IMR-90 (cell line): ENCODE measurements at regions not wholly inside any gene's neighbourhood (a gene's known extent, or its start where the extent isn't known, plus 50 kb on each side); places are given as distances from the start of the nearest gene placed in this dataset.

Experiments used
- ATAC-seq: fragments of 200-7000 bp; cut with Tn5 transposase; 2 replicates; pipeline ENCODE4 v1.9.1; 2020; ENCODE audit warnings: low read depth, mild to moderate bottlenecking, moderate library complexity
- BruUV-seq: library from RNA; stranded (reverse); fragments of 400-500 nt; replicated peaks from 2 replicates; lab custom pipeline; 2021; lab: Mats Ljungman, UMichigan
- CTCF ChIA-PET: fragments of 300-600 bp; formaldehyde crosslinking; extraction: SDS; loops from one replicate; lab custom pipeline; 2021; ENCODE audit warnings: antibody characterized with exemption; lab: Yijun Ruan, JAX
- POLR2A ChIA-PET: fragments of 300-600 bp; sonication (Branson Sonifier 250); formaldehyde crosslinking; loops from one replicate; lab custom pipeline; 2022; ENCODE audit warnings: antibody characterized with exemption; ENCODE audit not compliant: unreplicated experiment; lab: Charles Lee
- DNase-seq: peaks from one replicate; pipeline ENCODE4 v3.0.0; 2013
- H2AFZ ChIP-seq: replicated peaks from 2 replicates; pipeline ENCODE3; 2013; ENCODE audit warnings: low read length, mild to moderate bottlenecking; ENCODE audit not compliant: poor library complexity
- H2AK5ac ChIP-seq: 2 replicates; pipeline ENCODE4 v1.6.1; 2013; ENCODE audit warnings: low read depth, low read length, inconsistent platforms
- H2AK9ac ChIP-seq: replicated peaks from 2 replicates; pipeline ENCODE3; 2013; ENCODE audit warnings: mild to moderate bottlenecking, low read depth, low read length, moderate library complexity; ENCODE audit not compliant: poor library complexity
- H2BK120ac ChIP-seq: 2 replicates; pipeline ENCODE4 v1.6.1; 2013; ENCODE audit warnings: low read depth, low read length, inconsistent platforms
- H2BK15ac ChIP-seq: 3 replicates; pipeline ENCODE4 v1.6.1; 2013; ENCODE audit warnings: low read depth, low read length, inconsistent platforms
- H2BK20ac ChIP-seq: 2 replicates; pipeline ENCODE4 v1.6.1; 2013; ENCODE audit warnings: low read depth, mild to moderate bottlenecking, inconsistent platforms, low read length, moderate library complexity
- H2BK5ac ChIP-seq: 2 replicates; pipeline ENCODE4 v1.6.1; 2013; ENCODE audit warnings: mild to moderate bottlenecking, low read depth, low read length, inconsistent platforms; ENCODE audit not compliant: poor library complexity, severe bottlenecking
- H3K14ac ChIP-seq: replicated peaks from 2 replicates; pipeline ENCODE4 v1.6.1; 2013; ENCODE audit warnings: low read depth, low read length, inconsistent platforms
- H3K18ac ChIP-seq: 2 replicates; pipeline ENCODE4 v1.6.1; 2013; ENCODE audit warnings: low read depth, low read length, control low read depth
- H3K23ac ChIP-seq: 2 replicates; pipeline ENCODE4 v1.6.1; 2013; ENCODE audit warnings: low read depth, low read length, inconsistent platforms
- H3K27ac ChIP-seq: 2 replicates; pipeline ENCODE4 v1.5.1; 2013; ENCODE audit warnings: mild to moderate bottlenecking, control low read depth, low read length; ENCODE audit not compliant: insufficient read depth
- H3K27me3 ChIP-seq: 2 replicates; pipeline ENCODE4 v1.6.1; 2013; ENCODE audit warnings: low read length; ENCODE audit not compliant: control insufficient read depth, insufficient read depth
- H3K36me3 ChIP-seq: 2 replicates; pipeline ENCODE4 v1.6.1; 2013; ENCODE audit warnings: low read length, mixed read lengths; ENCODE audit not compliant: control insufficient read depth, insufficient read depth
- H3K4ac ChIP-seq: 2 replicates; pipeline ENCODE4 v1.6.1; 2013; ENCODE audit warnings: low read depth, low read length, inconsistent platforms
- H3K4me1 ChIP-seq: 2 replicates; pipeline ENCODE4 v1.6.1; 2013; ENCODE audit warnings: low read length, mixed read lengths; ENCODE audit not compliant: control insufficient read depth, insufficient read depth
- H3K4me2 ChIP-seq: 2 replicates; pipeline ENCODE4 v1.6.1; 2013; ENCODE audit warnings: low read depth, mild to moderate bottlenecking, control low read depth, low read length, moderate library complexity
- H3K4me3 ChIP-seq: 2 replicates; pipeline ENCODE4 v1.5.1; 2013; ENCODE audit warnings: low read depth, mild to moderate bottlenecking, control low read depth, low read length, moderate library complexity; ENCODE audit not compliant: insufficient read depth
- H3K56ac ChIP-seq: 2 replicates; pipeline ENCODE4 v1.6.1; 2013; ENCODE audit warnings: low read length, inconsistent platforms; ENCODE audit not compliant: insufficient read depth; ENCODE audit errors: extremely low read depth
- H3K79me1 ChIP-seq, 2 experiments: 2 replicates each; pipeline ENCODE4 v1.6.1; 2013; ENCODE audit warnings: low read length in 2 of 2, inconsistent platforms in 1 of 2, low read depth in 1 of 2
- H3K9ac ChIP-seq: 2 replicates; pipeline ENCODE4 v1.6.1; 2013; ENCODE audit warnings: low read depth, low read length, control low read depth
- H3K9me1 ChIP-seq: 2 replicates; pipeline ENCODE4 v1.6.1; 2013; ENCODE audit warnings: low read length, inconsistent platforms; ENCODE audit not compliant: insufficient read depth
- H3K9me3 ChIP-seq: 2 replicates; pipeline ENCODE4 v1.6.1; 2013; ENCODE audit warnings: low read length; ENCODE audit not compliant: control insufficient read depth, insufficient read depth
- H4K20me1 ChIP-seq: 2 replicates; pipeline ENCODE4 v1.6.1; 2013; ENCODE audit warnings: low read length, inconsistent platforms; ENCODE audit not compliant: insufficient read depth
- H4K5ac ChIP-seq: 2 replicates; pipeline ENCODE4 v1.6.1; 2013; ENCODE audit warnings: mild to moderate bottlenecking, low read depth, low read length, control low read depth
- H4K8ac ChIP-seq, 2 experiments: 2 replicates each; pipeline ENCODE4 v1.6.1; 2013; ENCODE audit warnings: low read depth in 2 of 2, low read length in 2 of 2, control low read depth in 1 of 2, inconsistent platforms in 1 of 2
- H4K91ac ChIP-seq: 2 replicates; pipeline ENCODE4 v1.6.1; 2013; ENCODE audit warnings: low read depth, low read length, inconsistent platforms; ENCODE audit not compliant: insufficient read depth
- CEBPB ChIP-seq: IDR thresholded peaks from 2 replicates; pipeline ENCODE4 v1.6.1; 2012; ENCODE audit warnings: low read depth, low read length, improper control_type of control experiment
- ELK1 ChIP-seq: fragments of 150-350 bp; IDR thresholded peaks from 2 replicates; pipeline ENCODE4 v1.6.1; 2016; ENCODE audit warnings: low read depth, mild to moderate bottlenecking, low read length, moderate library complexity, borderline replicate concordance
- MAZ ChIP-seq: IDR thresholded peaks from 2 replicates; pipeline ENCODE4 v1.6.1; 2012; ENCODE audit warnings: low read depth, mild to moderate bottlenecking, low read length, improper control_type of control experiment, moderate library complexity, borderline replicate concordance
- MXI1 ChIP-seq: IDR thresholded peaks from 2 replicates; pipeline ENCODE4 v1.6.1; 2012; ENCODE audit warnings: low read depth, mild to moderate bottlenecking, low read length, moderate library complexity, borderline replicate concordance
- SMC3 ChIP-seq: fragments of 150-350 bp; IDR thresholded peaks from 2 replicates; pipeline ENCODE4 v1.6.1; 2016; ENCODE audit warnings: low read depth, mild to moderate bottlenecking, antibody characterized with exemption, low read length, moderate library complexity
- WGBS, 2 experiments: methylation state at CpG; one replicate each; pipeline versions ENCODE4 v1.1.5 to v1.1.7; 2013; ENCODE audit warnings: missing lambda C conversion rate in 2 of 2; ENCODE audit not compliant: insufficient read length in 1 of 2; ENCODE audit errors: extremely low coverage in 2 of 2; 5-methylcytosine and 5-hydroxymethylcytosine counted together
- dilution Hi-C: fragments of 300-500 bp; cut with HindIII; formaldehyde crosslinking; loops from one replicate; pipeline ENCODE4 v1.14.3; 2018; ENCODE audit warnings: low sequenced_read_pairs; ENCODE audit not compliant: unreplicated experiment
- in situ Hi-C: fragments of 300-500 bp; cut with MboI; formaldehyde crosslinking; loops from 3 replicates; pipeline ENCODE4 v1.14.3; 2019; ENCODE audit warnings: low sequenced_read_pairs, inconsistent platforms, mixed read lengths
- intact Hi-C: fragments of 100-400 bp; cut with micrococcal nuclease; formaldehyde crosslinking; loops from 2 replicates; pipeline ENCODE4 v1.10.0; 2022

GRCh38 chr4:20194123-20195013, 57.3 kb upstream of the SLIT2 start (continued):
- TF ChIP-seq CEBPB: peak; percentile 97
- no peak for TF ChIP-seq SMC3

GRCh38 chr4:20193141-20193936, 58.4 kb upstream of the SLIT2 start:
- WGBS, 2 experiments: 78% methylated on average over 2 of the region's 5 CpGs; no CpG with 5 or more reads in 1 of the 2 experiments
- no TSS peak for BruUV-seq
- CTCF ChIA-PET: interaction anchor here (0.9 kb wide), 1 partner anchor 143 kb away, joined by 3 read pairs; no protein-coding TSS in a partner anchor

More at GRCh38 chr4:20193141-20193936, 58.4 kb upstream of the SLIT2 start:
- Histone ChIP-seq H2BK20ac (peak overlapping the region; percentile 86), H2AK5ac (peak overlapping the region; percentile 93), H3K56ac (peak overlapping the region; percentile 39; the same call in 1 of the 2 replicates), H3K4ac (peak overlapping the region; percentile 86), H2BK5ac (peak overlapping the region; percentile 48), H3K27ac (peak overlapping the region; percentile 73), H2BK120ac (peak overlapping the region; percentile 89), H3K4me1 (peaks cover 11% of the 10 kb centered on the region), H2AFZ (peak overlapping the region; percentile 19), H4K20me1 (no peaks in the 10 kb centered on the region), H3K23ac (peak overlapping the region; percentile 34; the same call in 1 of the 2 replicates), H4K91ac (peak overlapping the region; percentile 92), H3K9me1 (peaks cover 4% of the 10 kb centered on the region), H3K9ac (0 out of 2 replicates have a peak overlapping the region, but pooled peaks have one; percentile 18), H3K9me3 (peaks cover 2% of the 10 kb centered on the region; the same call in 1 of the 2 replicates), H4K5ac (peak overlapping the region; percentile 66; the same call in 1 of the 2 replicates), H3K4me2 (0 out of 2 replicates have a peak overlapping the region, but pooled peaks have one; percentile 2), H3K4me3 (no peak overlapping the region), H2BK15ac (peak overlapping the region; percentile 93), H3K79me1 (no peaks in the 10 kb centered on the region), H3K14ac (peak overlapping the region; percentile 90), H3K18ac (peak overlapping the region; percentile 91), H3K27me3 (no peaks in the 10 kb centered on the region), H4K8ac (peak overlapping the region; percentile 82 to 95), H3K36me3 (no peaks in the 10 kb centered on the region), H2AK9ac (peak overlapping the region; percentile 0)
- TF ChIP-seq MAZ (no peak), ELK1 (no peak), MXI1 (no peak)
- DNase-seq (peak; percentile 59), ATAC-seq (peak; percentile 37; the same call in 1 of the 2 replicates)
- intact Hi-C loops: no loop called here
- dilution Hi-C loops: no loop called here
- POLR2A ChIA-PET: no interaction called here
- in situ Hi-C loops: no loop called here
